ENCODE measurements at regions not wholly inside any gene's neighbourhood (a gene's known extent, or its start where the extent isn't known, plus 50 kb on each side); places are given as distances from the start of the nearest gene placed in this dataset.

DNA sequence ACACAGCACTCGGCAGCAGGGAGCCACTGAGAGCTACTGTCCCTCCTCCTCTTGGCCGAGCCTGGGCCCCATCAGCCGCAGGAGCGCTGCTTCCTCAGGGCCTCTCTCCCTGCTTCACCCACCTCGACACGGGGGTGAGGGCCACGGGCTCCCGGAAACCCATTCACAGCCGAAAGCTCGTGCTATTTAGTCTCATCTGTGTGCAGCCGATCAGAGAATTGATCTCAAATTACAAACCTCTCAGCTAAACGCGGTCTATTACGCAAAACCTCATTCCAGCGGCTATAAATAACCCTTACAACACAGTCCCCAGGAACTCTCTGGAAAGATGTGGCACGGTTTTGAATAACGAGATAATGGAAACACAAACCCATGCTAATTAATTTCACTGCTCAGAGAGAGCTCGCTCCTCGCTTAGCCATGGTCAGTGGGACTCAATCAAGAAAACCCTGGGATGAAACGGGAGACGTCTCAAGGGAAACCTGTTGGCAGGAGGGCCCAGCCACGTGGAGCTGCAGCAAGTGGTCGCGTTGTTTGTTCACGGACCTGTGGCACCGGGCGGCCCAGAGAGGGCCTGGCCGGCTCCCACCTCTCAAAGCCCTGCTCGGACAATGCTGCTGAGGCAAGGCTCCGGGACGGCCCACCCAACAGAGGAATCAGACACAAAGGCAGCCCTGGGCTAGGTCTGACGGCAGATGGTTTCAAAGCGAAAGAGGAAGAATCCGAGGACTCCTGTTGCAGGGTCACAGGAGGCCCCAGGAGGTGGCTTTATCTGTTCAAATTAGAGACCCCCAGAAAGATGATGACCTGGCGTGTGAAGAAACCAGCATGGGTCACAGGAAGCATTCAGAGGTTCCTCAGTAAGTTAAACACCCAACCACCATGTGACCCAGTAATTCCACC lies 210.5 kb downstream of the CTTN start:
- H3K4me3 ChIP-seq (ENCODE audit: low read length) = no peak overlapping the region
- no peak for DNase-seq (ENCODE audit: low read depth)
- TF ChIP-seq, protein P1, sequence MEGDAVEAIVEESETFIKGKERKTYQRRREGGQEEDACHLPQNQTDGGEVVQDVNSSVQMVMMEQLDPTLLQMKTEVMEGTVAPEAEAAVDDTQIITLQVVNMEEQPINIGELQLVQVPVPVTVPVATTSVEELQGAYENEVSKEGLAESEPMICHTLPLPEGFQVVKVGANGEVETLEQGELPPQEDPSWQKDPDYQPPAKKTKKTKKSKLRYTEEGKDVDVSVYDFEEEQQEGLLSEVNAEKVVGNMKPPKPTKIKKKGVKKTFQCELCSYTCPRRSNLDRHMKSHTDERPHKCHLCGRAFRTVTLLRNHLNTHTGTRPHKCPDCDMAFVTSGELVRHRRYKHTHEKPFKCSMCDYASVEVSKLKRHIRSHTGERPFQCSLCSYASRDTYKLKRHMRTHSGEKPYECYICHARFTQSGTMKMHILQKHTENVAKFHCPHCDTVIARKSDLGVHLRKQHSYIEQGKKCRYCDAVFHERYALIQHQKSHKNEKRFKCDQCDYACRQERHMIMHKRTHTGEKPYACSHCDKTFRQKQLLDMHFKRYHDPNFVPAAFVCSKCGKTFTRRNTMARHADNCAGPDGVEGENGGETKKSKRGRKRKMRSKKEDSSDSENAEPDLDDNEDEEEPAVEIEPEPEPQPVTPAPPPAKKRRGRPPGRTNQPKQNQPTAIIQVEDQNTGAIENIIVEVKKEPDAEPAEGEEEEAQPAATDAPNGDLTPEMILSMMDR (IDR thresholded peaks at IDR 0.05; ENCODE audit: insufficient read depth, low read depth, low read length, missing control alignments) = no peak

DNA sequence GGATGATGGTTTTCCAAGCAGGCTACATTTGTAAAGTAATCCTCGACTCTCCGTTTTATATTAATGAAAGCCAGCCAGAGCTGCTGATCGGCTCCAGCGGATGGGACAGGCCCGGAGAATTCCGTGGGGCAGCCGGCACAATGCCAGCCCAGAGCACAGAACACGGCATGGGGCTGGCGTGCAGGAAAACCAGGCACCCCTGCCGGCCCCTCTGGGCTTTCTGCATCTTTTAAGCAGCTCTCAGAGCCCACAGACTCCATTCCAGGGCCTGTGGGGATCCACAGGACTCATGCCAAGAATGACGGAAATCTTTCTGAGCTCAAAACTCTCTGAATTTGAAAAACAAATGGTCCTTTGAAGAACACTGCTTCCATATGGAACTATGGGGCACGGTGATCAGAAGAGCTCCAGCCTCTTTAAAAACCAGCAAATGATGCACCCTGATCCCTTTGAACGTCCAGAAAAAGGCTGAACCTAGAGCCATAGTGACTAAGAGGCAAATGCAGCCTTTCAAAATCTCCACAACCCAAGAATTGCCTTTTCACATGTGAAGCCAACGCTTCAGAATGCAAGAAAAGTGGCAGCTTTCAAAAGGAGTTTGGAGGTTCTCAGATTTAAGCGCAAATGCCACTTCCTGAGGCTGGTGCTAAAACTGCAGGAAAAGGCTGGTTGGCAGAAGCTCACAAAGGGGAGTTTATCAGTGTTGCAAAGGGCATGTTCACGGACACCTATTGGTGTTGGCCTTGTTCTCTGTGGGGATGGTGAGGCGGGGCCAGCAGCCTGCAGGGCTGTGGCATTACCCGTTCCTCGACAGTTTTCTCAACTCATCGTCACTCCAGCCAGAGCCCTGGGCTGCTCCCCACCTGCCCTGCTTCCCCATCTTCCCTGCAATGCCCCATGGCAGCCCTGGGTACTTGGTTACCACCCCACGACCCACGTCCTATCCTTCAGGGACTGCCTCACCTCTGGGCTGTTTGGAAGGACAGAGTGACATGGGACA lies 212.5 kb downstream of the CTTN start:
- DNase-seq (ENCODE audit: low read depth) = no peak
- H3K4me3 ChIP-seq (ENCODE audit: low read length) = no peak overlapping the region
- TF ChIP-seq, protein P1 (IDR thresholded peaks at IDR 0.05; ENCODE audit: insufficient read depth, low read depth, low read length, missing control alignments) = no peak

- TF ChIP-seq, protein P1 (IDR thresholded peaks at IDR 0.05; ENCODE audit: insufficient read depth, low read depth, low read length, missing control alignments) = no peak
- H3K4me3 ChIP-seq (ENCODE audit: low read length) = no peak overlapping the region
- no peak for DNase-seq (ENCODE audit: low read depth)
These were observed 213.5 kb downstream of the CTTN start for GRCh38 chr11:70611821-70612220.

- no peak for DNase-seq (ENCODE audit: low read depth)
- no peak overlapping the region for H3K4me3 ChIP-seq (ENCODE audit: low read length)
- TF ChIP-seq, protein P1 (IDR thresholded peaks at IDR 0.05; ENCODE audit: insufficient read depth, low read depth, low read length, missing control alignments) = no peak
These were observed 214.3 kb downstream of the CTTN start for GRCh38 chr11:70612459-70613141.

DNA sequence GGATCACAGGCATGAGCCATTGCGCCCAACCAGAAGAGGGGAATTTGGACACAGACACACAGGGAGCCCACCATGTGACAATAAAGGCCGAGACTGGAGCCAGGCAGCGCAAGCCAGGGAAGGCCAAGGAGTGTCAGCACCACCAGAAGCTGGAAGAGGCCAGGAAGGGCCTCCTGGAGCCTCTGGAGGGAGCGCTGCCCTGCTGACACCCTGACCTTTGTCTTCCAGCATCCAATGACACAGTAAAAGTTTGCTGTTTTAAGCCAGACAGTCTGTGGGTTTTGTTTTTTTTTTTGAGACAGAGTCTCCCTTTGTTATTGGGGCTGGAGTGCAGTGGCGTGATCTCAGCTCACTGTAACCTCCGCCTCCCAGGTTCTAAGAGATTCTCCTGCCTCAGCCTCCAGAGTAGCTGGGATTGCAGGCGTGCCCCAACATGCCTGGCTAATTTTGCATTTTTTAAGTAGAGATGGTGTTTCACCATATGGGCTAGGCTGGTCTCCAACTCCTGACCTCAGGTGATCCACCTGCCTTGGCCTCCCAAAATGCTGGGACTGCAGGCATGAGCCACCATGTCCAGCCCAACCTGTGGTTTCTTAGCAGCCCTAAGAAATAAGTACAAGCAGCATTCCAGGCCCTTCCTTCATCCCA lies 215.8 kb downstream of the CTTN start:
- no peak for DNase-seq (ENCODE audit: low read depth)
- TF ChIP-seq, protein P1 (IDR thresholded peaks at IDR 0.05; ENCODE audit: insufficient read depth, low read depth, low read length, missing control alignments) = no peak
- no peak overlapping the region for H3K4me3 ChIP-seq (ENCODE audit: low read length)

All from epithelial cell of esophagus (primary cell).